CD14-positive monocyte (primary cell): ENCODE measurements at regions not wholly inside any gene's neighbourhood (a gene's known extent, or its start where the extent isn't known, plus 50 kb on each side); places are given as distances from the start of the nearest gene placed in this dataset.

ENCODE experiments used
- DNase-seq, 3 donors: peaks; one replicate each; pipeline ENCODE4 v3.0.0-alpha.2; 2011 to 2022
- H2AFZ ChIP-seq: 2 replicates; pipeline ENCODE4 v1.6.0; 2012; ENCODE audit warnings: mild to moderate bottlenecking, low read depth, low read length, inconsistent platforms; ENCODE audit not compliant: insufficient read depth, poor library complexity, severe bottlenecking
- H3K27ac ChIP-seq, 2 donors: 1 replicate in 1 of 2; 2 replicates in 1 of 2; pipeline ENCODE4 v1.5.1; 2012 to 2013; ENCODE audit warnings: low read length in 2 of 2, control low read depth in 1 of 2, inconsistent platforms in 1 of 2, low read depth in 1 of 2, mild to moderate bottlenecking in 1 of 2
- H3K27me3 ChIP-seq, 2 donors: one replicate each; pipeline versions ENCODE4 v1.6.0 to v1.6.1; 2011 to 2013; ENCODE audit warnings: low read length in 2 of 2; ENCODE audit not compliant: control insufficient read depth in 2 of 2, insufficient read depth in 2 of 2
- H3K36me3 ChIP-seq, 2 donors: replicated peaks in 1 of 2; 1 replicate in 1 of 2; 2 replicates in 1 of 2; pipeline versions ENCODE4 v1.5.1 to v1.6.1; 2012 to 2013; ENCODE audit warnings: low read length in 2 of 2, control low read depth in 1 of 2, inconsistent platforms in 1 of 2, mild to moderate bottlenecking in 1 of 2; ENCODE audit not compliant: insufficient read depth in 2 of 2, control insufficient read depth in 1 of 2
- H3K4me1 ChIP-seq, 2 donors: 1 replicate in 1 of 2; 2 replicates in 1 of 2; pipeline versions ENCODE4 v1.5.1 to v1.6.1; 2012 to 2013; ENCODE audit warnings: low read length in 2 of 2, control low read depth in 1 of 2, inconsistent platforms in 1 of 2, mild to moderate bottlenecking in 1 of 2, moderate library complexity in 1 of 2; ENCODE audit not compliant: insufficient read depth in 2 of 2, control insufficient read depth in 1 of 2
- H3K4me2 ChIP-seq: replicated peaks from 2 replicates; pipeline ENCODE3; 2012; ENCODE audit warnings: low read length, moderate library complexity, mild to moderate bottlenecking; ENCODE audit not compliant: poor library complexity, severe bottlenecking; ENCODE audit errors: extremely low read depth
- H3K4me3 ChIP-seq, 3 experiments: fragments of 200-600 bp in 1 of 3; sonication (generic) in 1 of 3; replicated peaks in 1 of 3; 1 replicate in 2 of 3; 2 replicates in 1 of 3; pipeline ENCODE4 v1.5.1; 2011 to 2013; ENCODE audit warnings: low read length in 3 of 3, mild to moderate bottlenecking in 3 of 3, control low read depth in 2 of 3, low read depth in 2 of 3, inconsistent platforms in 1 of 3, moderate library complexity in 1 of 3
- H3K79me2 ChIP-seq: 2 replicates; pipeline ENCODE4 v1.6.0; 2012; ENCODE audit warnings: mild to moderate bottlenecking, control low read depth, inconsistent platforms, low read length, moderate library complexity; ENCODE audit not compliant: insufficient read depth
- H3K9ac ChIP-seq: 2 replicates; pipeline ENCODE4 v1.6.0; 2017; ENCODE audit warnings: low read length, mild to moderate bottlenecking; ENCODE audit not compliant: insufficient read depth, poor library complexity, severe bottlenecking
- H3K9me3 ChIP-seq, 2 donors: replicated peaks in 1 of 2; 1 replicate in 1 of 2; 2 replicates in 1 of 2; pipeline versions ENCODE4 v1.5.1 to v1.6.1; 2012 to 2013; ENCODE audit warnings: low read length in 2 of 2, control low read depth in 1 of 2; ENCODE audit not compliant: control insufficient read depth in 1 of 2, insufficient read depth in 1 of 2
- H4K20me1 ChIP-seq: 2 replicates; pipeline ENCODE4 v1.6.0; 2012; ENCODE audit warnings: mild to moderate bottlenecking, low read length, control low read depth, moderate library complexity; ENCODE audit not compliant: insufficient read depth
- H3K27ac Mint-ChIP-seq, 7 donors: one replicate each; pipeline ENCODE4 v1.8.0; 2020; ENCODE audit warnings: mild to moderate bottlenecking in 7 of 7, mixed read lengths in 7 of 7, moderate library complexity in 6 of 7, inconsistent platforms in 2 of 7
- H3K27me3 Mint-ChIP-seq, 3 donors: one replicate each; pipeline ENCODE4 v1.8.0; 2021 to 2022; ENCODE audit warnings: low read depth in 3 of 3, mild to moderate bottlenecking in 3 of 3, mixed read lengths in 3 of 3, moderate library complexity in 3 of 3, inconsistent platforms in 1 of 3
- H3K36me3 Mint-ChIP-seq, 2 donors: one replicate each; pipeline ENCODE4 v1.8.0; 2020; ENCODE audit warnings: mixed read lengths in 2 of 2, inconsistent platforms in 1 of 2, mild to moderate bottlenecking in 1 of 2
- H3K4me1 Mint-ChIP-seq: one replicate; pipeline ENCODE4 v1.8.0; 2020; ENCODE audit warnings: mild to moderate bottlenecking, mixed read lengths
- H3K4me3 Mint-ChIP-seq, 2 donors: one replicate each; pipeline ENCODE4 v1.8.0; 2020; ENCODE audit warnings: mild to moderate bottlenecking in 2 of 2, mixed read lengths in 2 of 2, moderate library complexity in 1 of 2
- H3K9me3 Mint-ChIP-seq, 7 donors: one replicate each; pipeline ENCODE4 v1.8.0; 2020 to 2022; ENCODE audit warnings: mixed read lengths in 7 of 7, mild to moderate bottlenecking in 6 of 7, moderate library complexity in 6 of 7, inconsistent platforms in 2 of 7
- CTCF ChIP-seq: fragments of 200-600 bp; IDR thresholded peaks from one replicate; pipeline ENCODE4 v1.8.0; 2022; ENCODE audit warnings: antibody characterized with exemption, mild to moderate bottlenecking
- WGBS: methylation state at CpG from one replicate; pipeline ENCODE4 v1.1.5; 2013; ENCODE audit warnings: missing lambda C conversion rate; ENCODE audit not compliant: insufficient coverage; 5-methylcytosine and 5-hydroxymethylcytosine counted together
- intact Hi-C, 2 donors: fragments of 100-400 bp; cut with micrococcal nuclease; formaldehyde crosslinking; loops; one replicate each; pipeline versions ENCODE4 v1.15.0 to v1.15.1; 2023

GRCh38 chr9:113695901-113696300 lies 180.2 kb upstream of the ZNF618 start:
- no peaks in the 10 kb centered on the region for H3K4me1 ChIP-seq
- peaks cover 4 to 25% (median 8%) of the 10 kb centered on the region in 7 donors for H3K9me3 Mint-ChIP-seq
- no peaks in the 10 kb centered on the region for H3K36me3 Mint-ChIP-seq

GRCh38 chr9:113701774-113702755 lies 174.0 kb upstream of the ZNF618 start:
- Mint-ChIP-seq H3K27me3 (peaks cover 0 to 2% (median 2%) of the 10 kb centered on the region in 3 donors), H3K36me3 (no peaks in the 10 kb centered on the region), H3K9me3 (peaks cover 0 to 10% (median 3%) of the 10 kb centered on the region in 7 donors), H3K4me1 (no peaks in the 10 kb centered on the region), H3K27ac (no peak overlapping the region), H3K4me3 (no peak overlapping the region)
- Histone ChIP-seq H3K4me1 (no peaks in the 10 kb centered on the region), H3K27ac (no peak overlapping the region), H3K79me2 (no peaks in the 10 kb centered on the region), H3K4me2 (no peak overlapping the region), H3K9me3 (peaks cover 0 to 3% of the 10 kb centered on the region in 2 donors), H4K20me1 (no peaks in the 10 kb centered on the region), H3K27me3 (no peaks in the 10 kb centered on the region), H3K4me3 (no peak overlapping the region), H2AFZ (no peak overlapping the region), H3K9ac (no peak overlapping the region), H3K36me3 (no peaks in the 10 kb centered on the region)
- intact Hi-C loops = no loop called here
- no peak for TF ChIP-seq CTCF
- DNase-seq = no peak
- WGBS = 88% methylated on average over 12 of the region's 17 CpGs

More at GRCh38 chr9:113695901-113696300, 180.2 kb upstream of the ZNF618 start:
- Mint-ChIP-seq H3K4me1 (no peaks in the 10 kb centered on the region), H3K4me3 (no peak overlapping the region), H3K27me3 (peaks cover 3 to 11% (median 11%) of the 10 kb centered on the region in 3 donors), H3K27ac (no peak overlapping the region)
- intact Hi-C loops = no loop called here
- no peaks in the 10 kb centered on the region for H3K36me3 ChIP-seq
- no peak overlapping the region for H3K4me3 ChIP-seq
- no peak overlapping the region for H3K4me2 ChIP-seq
- H3K79me2 ChIP-seq = no peaks in the 10 kb centered on the region
- H3K9ac ChIP-seq = no peak overlapping the region
- no peak for TF ChIP-seq CTCF
- WGBS = no CpG with 5 or more reads among the region's 2 CpGs
- no peak overlapping the region for H3K27ac ChIP-seq
- no peaks in the 10 kb centered on the region for H4K20me1 ChIP-seq
- H3K9me3 ChIP-seq = peaks cover 0 to 8% of the 10 kb centered on the region in 2 donors
- DNase-seq = no peak
- H2AFZ ChIP-seq = no peak overlapping the region
- H3K27me3 ChIP-seq = peaks cover 0 to 2% of the 10 kb centered on the region in 2 donors
